Naive thymus-derived CD4-positive, alpha-beta T cell (primary cell): ENCODE measurements at regions not wholly inside any gene's neighbourhood (a gene's known extent, or its start where the extent isn't known, plus 50 kb on each side); places are given as distances from the start of the nearest gene placed in this dataset.

Experiments used
- ATAC-seq: fragments of 150-1000 bp; cut with Tn5 transposase; 2 replicates; pipeline ENCODE4 v1.10.0; 2021; ENCODE audit warnings: mild to moderate bottlenecking, moderate library complexity
- CTCF ChIA-PET: fragments of 350-600 bp; sonication (Branson Sonifier 250); formaldehyde crosslinking; loops from one replicate; lab custom pipeline; 2021; ENCODE audit warnings: antibody characterized with exemption; lab: Charles Lee
- POLR2A ChIA-PET: fragments of 350-600 bp; sonication (Branson Sonifier 250); formaldehyde crosslinking; loops from one replicate; lab custom pipeline; 2021; ENCODE audit warnings: antibody characterized with exemption, inconsistent platforms; lab: Charles Lee
- DNase-seq, 9 donors: peaks; one replicate each; pipeline versions ENCODE4 v3.0.0 to v3.0.0-alpha.2; 2020 to 2022; ENCODE audit warnings: mixed read lengths in 1 of 9
- H3K27ac ChIP-seq: one replicate; pipeline ENCODE4 v1.7.0; 2013; ENCODE audit warnings: mild to moderate bottlenecking, low read depth, low read length, moderate library complexity
- H3K27me3 ChIP-seq, 2 donors: one replicate each; pipeline ENCODE4 v1.7.0; 2013; ENCODE audit warnings: low read length in 2 of 2, mild to moderate bottlenecking in 2 of 2, moderate library complexity in 2 of 2; ENCODE audit not compliant: control insufficient read depth in 2 of 2, insufficient read depth in 2 of 2
- H3K36me3 ChIP-seq, 3 experiments: 1 replicate in 2 of 3; 2 replicates in 1 of 3; pipeline ENCODE4 v1.7.0; 2013; ENCODE audit warnings: low read length in 3 of 3, mild to moderate bottlenecking in 3 of 3, moderate library complexity in 1 of 3; ENCODE audit not compliant: insufficient read depth in 3 of 3, control insufficient read depth in 2 of 3
- H3K4me1 ChIP-seq, 2 donors: one replicate each; pipeline ENCODE4 v1.7.0; 2013; ENCODE audit warnings: low read length in 2 of 2, mild to moderate bottlenecking in 2 of 2, moderate library complexity in 1 of 2; ENCODE audit not compliant: control insufficient read depth in 2 of 2, insufficient read depth in 2 of 2
- H3K4me3 ChIP-seq: 2 replicates; pipeline ENCODE4 v1.7.0; 2013; ENCODE audit warnings: mild to moderate bottlenecking, low read length
- H3K9me3 ChIP-seq, 3 experiments: 1 replicate in 2 of 3; 2 replicates in 1 of 3; pipeline ENCODE4 v1.7.0; 2013; ENCODE audit warnings: low read length in 3 of 3; ENCODE audit not compliant: control insufficient read depth in 2 of 3
- H3K27ac Mint-ChIP-seq, 9 donors: one replicate each; pipeline ENCODE4 v1.8.0; 2020 to 2022; ENCODE audit warnings: mixed read lengths in 9 of 9, mild to moderate bottlenecking in 8 of 9, moderate library complexity in 5 of 9, inconsistent platforms in 2 of 9
- H3K27me3 Mint-ChIP-seq, 5 donors: one replicate each; pipeline ENCODE4 v1.8.0; 2021 to 2022; ENCODE audit warnings: mixed read lengths in 5 of 5, mild to moderate bottlenecking in 1 of 5
- H3K36me3 Mint-ChIP-seq, 5 donors: one replicate each; pipeline ENCODE4 v1.8.0; 2020 to 2022; ENCODE audit warnings: mixed read lengths in 5 of 5, mild to moderate bottlenecking in 3 of 5, inconsistent platforms in 1 of 5
- H3K4me1 Mint-ChIP-seq, 7 donors: one replicate each; pipeline ENCODE4 v1.8.0; 2020 to 2022; ENCODE audit warnings: mixed read lengths in 7 of 7, mild to moderate bottlenecking in 3 of 7, inconsistent platforms in 1 of 7
- H3K4me3 Mint-ChIP-seq, 10 donors: one replicate each; pipeline ENCODE4 v1.8.0; 2020 to 2022; ENCODE audit warnings: mild to moderate bottlenecking in 10 of 10, mixed read lengths in 10 of 10, moderate library complexity in 6 of 10, inconsistent platforms in 2 of 10
- H3K9me3 Mint-ChIP-seq, 11 donors: one replicate each; pipeline ENCODE4 v1.8.0; 2020 to 2022; ENCODE audit warnings: mixed read lengths in 11 of 11, mild to moderate bottlenecking in 4 of 11, inconsistent platforms in 1 of 11, moderate library complexity in 1 of 11
- intact Hi-C, 2 donors: fragments of 100-400 bp; cut with micrococcal nuclease; formaldehyde crosslinking; loops; one replicate each; pipeline ENCODE4 v1.15.1; 2023

DNA sequence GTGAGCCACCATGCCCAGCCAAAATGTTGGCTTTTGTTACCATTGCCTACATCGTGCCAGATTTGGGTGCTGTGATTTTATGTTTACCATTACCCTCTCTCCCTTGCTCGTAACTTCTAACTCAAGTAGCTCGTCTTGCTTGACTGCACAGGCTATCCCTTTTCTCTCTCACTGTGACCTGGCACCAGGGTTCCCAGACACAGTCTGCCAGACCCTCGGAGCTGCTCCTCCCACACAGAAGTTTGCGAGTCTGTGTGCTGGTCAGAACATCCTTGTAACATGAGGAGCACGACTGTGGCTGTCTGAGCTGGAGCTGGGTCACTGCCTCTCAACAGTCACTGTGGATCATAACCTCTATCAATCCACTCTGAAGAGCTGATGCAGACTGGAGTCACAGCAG is 152.5 kb upstream of the ACKR3 start:
- ChIA-PET CTCF (no interaction called here), POLR2A (no interaction called here)
- intact Hi-C loops = no loop called here
- DNase-seq (no peak), ATAC-seq (no peak)
- no peaks in the 10 kb centered on the region for H3K36me3 ChIP-seq
- no peak overlapping the region for H3K4me3 Mint-ChIP-seq
- H3K9me3 ChIP-seq = no peaks in the 10 kb centered on the region
- no peak overlapping the region for H3K4me3 ChIP-seq
- no peaks in the 10 kb centered on the region for H3K4me1 ChIP-seq
- peaks cover 7 to 32% (median 17%) of the 10 kb centered on the region in 5 donors for H3K27me3 Mint-ChIP-seq
- H3K4me1 Mint-ChIP-seq = no peaks in the 10 kb centered on the region
- no peaks in the 10 kb centered on the region for H3K36me3 Mint-ChIP-seq
- no peak overlapping the region for H3K27ac Mint-ChIP-seq
- no peak overlapping the region for H3K27ac ChIP-seq
- peaks cover 0 to 3% of the 10 kb centered on the region in 2 donors for H3K27me3 ChIP-seq
- peaks cover 0 to 6% (median 3%) of the 10 kb centered on the region in 11 donors for H3K9me3 Mint-ChIP-seq

DNA sequence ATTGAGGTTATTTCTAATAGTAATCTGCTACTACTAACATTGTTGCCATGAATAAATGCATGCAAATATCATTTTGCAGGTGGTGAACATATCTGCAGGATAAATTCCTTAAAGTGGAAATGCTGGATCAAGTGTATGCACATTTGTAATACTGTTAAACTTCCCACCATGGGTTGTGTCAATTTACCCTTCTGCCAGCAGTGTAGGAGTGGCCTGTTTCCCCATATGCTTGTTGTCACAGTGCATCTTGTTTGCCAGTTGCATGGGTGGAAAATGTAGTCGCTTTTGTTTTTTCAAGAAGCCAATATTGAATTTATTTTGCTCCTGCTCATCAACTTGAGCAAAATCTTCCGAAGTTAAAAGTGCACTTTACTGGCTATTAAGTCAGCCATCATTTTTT is 139.0 kb upstream of the ACKR3 start:
- no peak for ATAC-seq
- no peak overlapping the region for H3K27ac Mint-ChIP-seq
- peaks cover 0 to 2% (median 0%) of the 10 kb centered on the region in 7 donors for H3K4me1 Mint-ChIP-seq
- POLR2A ChIA-PET = no interaction called here
- no peak overlapping the region for H3K27ac ChIP-seq
- no peak overlapping the region for H3K4me3 Mint-ChIP-seq
- H3K4me1 ChIP-seq = no peaks in the 10 kb centered on the region
- H3K36me3 Mint-ChIP-seq = no peaks in the 10 kb centered on the region
- no peak overlapping the region for H3K4me3 ChIP-seq
- H3K27me3 Mint-ChIP-seq = peaks cover 13 to 36% (median 21%) of the 10 kb centered on the region in 5 donors
- H3K9me3 Mint-ChIP-seq = peaks cover 0 to 8% (median 0%) of the 10 kb centered on the region in 11 donors
- no peaks in the 10 kb centered on the region for H3K9me3 ChIP-seq
- no peak for DNase-seq
- CTCF ChIA-PET = no interaction called here
- H3K27me3 ChIP-seq = no peaks in the 10 kb centered on the region
- intact Hi-C loops = no loop called here
- no peaks in the 10 kb centered on the region for H3K36me3 ChIP-seq

DNA sequence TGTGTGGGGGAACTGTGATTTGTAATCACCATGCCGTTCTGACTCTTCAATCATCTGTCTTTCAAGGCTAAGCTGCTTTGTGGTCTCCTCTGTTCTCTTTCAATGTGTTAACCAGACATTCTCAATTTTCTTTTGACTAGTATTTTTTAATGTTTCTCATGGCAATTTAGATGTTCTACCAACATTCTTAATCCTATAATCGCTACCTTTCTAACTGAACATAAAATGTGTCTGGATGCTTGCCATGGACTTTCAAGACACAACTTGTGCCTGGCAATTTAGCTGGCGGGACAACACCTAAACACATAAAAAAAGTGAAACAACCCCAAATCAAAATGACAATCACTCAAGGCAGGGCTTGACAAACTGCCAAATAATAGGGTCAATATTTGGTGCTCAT is 135.0 kb upstream of the ACKR3 start:
- ATAC-seq = no peak
- no peaks in the 10 kb centered on the region for H3K36me3 Mint-ChIP-seq

DNA sequence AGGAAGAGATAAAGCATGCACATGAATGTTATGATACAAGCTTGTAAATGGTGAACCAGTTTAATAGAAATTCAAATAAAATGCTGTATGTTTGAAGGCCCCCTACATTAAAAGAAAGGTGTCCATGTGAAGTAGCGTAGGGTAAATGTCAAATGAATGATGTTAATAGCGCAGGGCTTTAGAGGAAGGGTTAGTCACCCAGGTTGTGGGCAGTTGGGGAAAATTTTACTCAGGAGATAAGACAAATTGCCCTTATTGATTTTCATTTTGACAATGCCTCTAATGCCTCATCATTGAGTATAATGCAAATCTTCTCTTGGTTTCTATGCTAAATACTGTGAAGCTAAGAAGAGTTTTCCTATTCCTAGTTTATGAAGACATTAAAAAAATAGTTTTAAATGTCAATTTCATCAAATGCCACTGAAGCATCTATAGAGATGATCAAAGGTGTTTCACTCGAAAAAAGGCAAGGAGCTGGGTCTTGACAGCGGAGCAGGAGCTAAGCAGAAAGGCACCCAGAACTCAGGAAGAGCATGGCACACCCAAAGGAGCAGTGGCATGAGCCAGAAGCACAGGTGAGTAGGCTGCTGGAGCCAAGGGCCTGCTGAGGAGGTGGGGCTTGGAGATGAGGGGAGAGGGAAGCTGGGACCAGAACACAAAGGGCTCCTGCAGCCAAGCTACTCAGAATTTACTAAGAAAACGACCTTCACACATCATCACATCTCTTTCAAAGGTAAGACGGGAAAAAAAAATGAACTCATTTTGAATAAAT is 129.3 kb upstream of the ACKR3 start:
- DNase-seq (no peak), ATAC-seq (no peak)
- peaks cover 0 to 6% (median 0%) of the 10 kb centered on the region in 11 donors for H3K9me3 Mint-ChIP-seq
- H3K36me3 Mint-ChIP-seq = no peaks in the 10 kb centered on the region
- no peaks in the 10 kb centered on the region for H3K4me1 Mint-ChIP-seq
- intact Hi-C loops = no loop called here
- Histone ChIP-seq H3K4me3 (no peak overlapping the region), H3K36me3 (no peaks in the 10 kb centered on the region), H3K27me3 (no peaks in the 10 kb centered on the region), H3K27ac (no peak overlapping the region), H3K9me3 (no peaks in the 10 kb centered on the region), H3K4me1 (no peaks in the 10 kb centered on the region)
- peaks cover 11 to 32% (median 17%) of the 10 kb centered on the region in 5 donors for H3K27me3 Mint-ChIP-seq
- no peak overlapping the region for H3K4me3 Mint-ChIP-seq
- ChIA-PET POLR2A (no interaction called here), CTCF (interaction anchor here (0.5 kb wide), 1 partner anchor 33 kb away, joined by 3 read pairs; no protein-coding TSS in a partner anchor)
- no peak overlapping the region for H3K27ac Mint-ChIP-seq

More for the DNA sequence above, 135.0 kb upstream of the ACKR3 start:
- H3K27me3 Mint-ChIP-seq = peaks cover 9 to 16% (median 12%) of the 10 kb centered on the region in 5 donors
- Histone ChIP-seq H3K27ac (no peak overlapping the region), H3K4me1 (no peaks in the 10 kb centered on the region), H3K9me3 (no peaks in the 10 kb centered on the region), H3K36me3 (no peaks in the 10 kb centered on the region), H3K4me3 (no peak overlapping the region), H3K27me3 (no peaks in the 10 kb centered on the region)
- no peak overlapping the region for H3K27ac Mint-ChIP-seq
- POLR2A ChIA-PET = no interaction called here
- intact Hi-C loops = no loop called here
- peaks cover 0 to 4% (median 0%) of the 10 kb centered on the region in 11 donors for H3K9me3 Mint-ChIP-seq
- no peak overlapping the region for H3K4me3 Mint-ChIP-seq
- CTCF ChIA-PET = no interaction called here
- peaks cover 0 to 2% (median 0%) of the 10 kb centered on the region in 7 donors for H3K4me1 Mint-ChIP-seq
- no peak for DNase-seq

DNA sequence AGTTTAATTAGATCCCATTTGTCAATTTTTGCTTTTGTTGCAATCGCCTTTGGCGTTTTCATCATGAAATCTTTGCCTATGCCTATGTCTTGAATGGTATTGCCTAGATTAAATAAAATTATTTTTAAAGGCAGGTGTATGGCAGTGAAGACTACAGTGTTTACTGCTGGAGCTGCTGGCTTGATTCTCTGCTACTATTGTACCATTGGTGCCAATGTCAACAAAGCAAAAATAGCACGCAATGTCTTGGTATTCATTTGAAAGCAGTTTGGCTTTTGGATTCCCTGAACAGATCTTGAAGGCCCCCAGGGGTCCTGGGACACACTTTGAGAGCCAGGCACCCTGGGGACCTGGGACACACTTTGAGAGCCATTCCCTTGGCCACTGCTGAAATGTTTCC is 125.4 kb upstream of the ACKR3 start:
- Mint-ChIP-seq H3K27ac (no peak overlapping the region), H3K4me3 (no peak overlapping the region), H3K27me3 (peaks cover 8 to 29% (median 17%) of the 10 kb centered on the region in 5 donors), H3K4me1 (no peaks in the 10 kb centered on the region), H3K9me3 (peaks cover 0 to 3% (median 0%) of the 10 kb centered on the region in 11 donors), H3K36me3 (no peaks in the 10 kb centered on the region)
- H3K27ac ChIP-seq = no peak overlapping the region
- intact Hi-C loops = no loop called here
- ChIA-PET CTCF (no interaction called here), POLR2A (no interaction called here)
- no peaks in the 10 kb centered on the region for H3K9me3 ChIP-seq
- DNase-seq (no peak), ATAC-seq (no peak)
- H3K36me3 ChIP-seq = no peaks in the 10 kb centered on the region
- no peaks in the 10 kb centered on the region for H3K27me3 ChIP-seq
- no peaks in the 10 kb centered on the region for H3K4me1 ChIP-seq
- no peak overlapping the region for H3K4me3 ChIP-seq

DNA sequence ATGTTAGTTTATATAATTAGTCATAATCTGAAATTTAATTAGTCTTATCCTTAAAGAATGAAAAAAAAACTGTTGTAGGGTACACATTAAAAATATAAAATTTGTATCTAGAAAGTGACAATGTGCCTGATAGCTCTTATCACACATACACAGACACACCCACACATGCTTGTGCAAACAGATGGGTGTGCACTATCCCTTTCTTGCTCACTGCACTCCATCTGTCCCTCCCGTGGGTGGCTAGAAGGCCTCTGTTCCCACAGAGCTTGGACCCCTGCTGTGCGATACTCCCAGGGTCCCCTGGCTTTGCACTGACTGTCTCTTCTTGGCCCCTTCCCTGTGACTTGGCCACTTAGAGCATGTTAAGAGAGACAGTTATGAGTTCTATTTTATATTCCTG is 123.9 kb upstream of the ACKR3 start:
- no peaks in the 10 kb centered on the region for H3K4me1 ChIP-seq
- CTCF ChIA-PET = interaction anchor here (0.8 kb wide), 1 partner anchor 9 kb away, joined by 4 read pairs; no protein-coding TSS in a partner anchor
- Mint-ChIP-seq H3K36me3 (no peaks in the 10 kb centered on the region), H3K27ac (no peak overlapping the region), H3K4me3 (no peak overlapping the region), H3K4me1 (no peaks in the 10 kb centered on the region), H3K27me3 (peaks cover 8 to 25% (median 18%) of the 10 kb centered on the region in 5 donors), H3K9me3 (peaks cover 0 to 3% (median 0%) of the 10 kb centered on the region in 11 donors)
- no peak for ATAC-seq
- H3K4me3 ChIP-seq = no peak overlapping the region
- POLR2A ChIA-PET = no interaction called here
- intact Hi-C loops = no loop called here
- no peaks in the 10 kb centered on the region for H3K27me3 ChIP-seq
- no peaks in the 10 kb centered on the region for H3K36me3 ChIP-seq
- H3K27ac ChIP-seq = no peak overlapping the region
- no peak for DNase-seq
- H3K9me3 ChIP-seq = no peaks in the 10 kb centered on the region

DNA sequence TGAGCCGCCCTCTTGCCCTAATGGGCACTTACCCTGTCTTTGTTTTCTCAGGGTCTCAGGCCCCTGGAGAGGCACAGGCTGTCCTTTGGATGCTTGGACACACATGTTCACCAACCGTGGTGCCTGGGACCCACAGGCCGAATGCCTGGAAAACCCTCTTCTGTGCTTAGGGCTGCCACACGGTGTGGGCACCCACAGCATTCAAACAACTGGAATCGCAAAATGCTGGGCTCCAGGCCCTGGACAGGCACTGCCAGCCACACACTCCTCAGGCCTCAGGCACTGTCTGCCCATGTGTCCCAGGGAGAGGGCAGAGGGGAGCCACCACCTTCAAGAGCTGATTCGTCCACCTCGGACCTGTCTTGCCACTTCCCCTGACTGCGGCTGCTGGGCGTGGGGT is 123.1 kb upstream of the ACKR3 start:
- H3K9me3 Mint-ChIP-seq = peaks cover 0 to 3% (median 0%) of the 10 kb centered on the region in 11 donors
- ATAC-seq (no peak), DNase-seq (no peak)
- Histone ChIP-seq H3K27me3 (no peaks in the 10 kb centered on the region), H3K9me3 (no peaks in the 10 kb centered on the region), H3K4me3 (no peak overlapping the region), H3K27ac (no peak overlapping the region), H3K4me1 (no peaks in the 10 kb centered on the region), H3K36me3 (no peaks in the 10 kb centered on the region)
- H3K36me3 Mint-ChIP-seq = no peaks in the 10 kb centered on the region
- POLR2A ChIA-PET = no interaction called here
- peaks cover 8 to 28% (median 19%) of the 10 kb centered on the region in 5 donors for H3K27me3 Mint-ChIP-seq
- CTCF ChIA-PET = no interaction called here
- H3K27ac Mint-ChIP-seq = peak overlapping the region in 1 of 9 donors; percentile 74
- intact Hi-C loops = no loop called here
- no peaks in the 10 kb centered on the region for H3K4me1 Mint-ChIP-seq
- no peak overlapping the region for H3K4me3 Mint-ChIP-seq
